ENCODE measurements at regions not wholly inside any gene's neighbourhood (a gene's known extent, or its start where the extent isn't known, plus 50 kb on each side); places are given as distances from the start of the nearest gene placed in this dataset.

GRCh38 chr2:106667478-106668070 lies 180.4 kb downstream of the CD8B2 start:
- Histone ChIP-seq H3K36me3 (no peaks in the 10 kb centered on the region), H3K4me1 (no peaks in the 10 kb centered on the region), H3K27ac (no peak overlapping the region), H3K27me3 (no peaks in the 10 kb centered on the region), H3K9me3 (no peaks in the 10 kb centered on the region), H3K4me3 (no peak overlapping the region)
- no peak for DNase-seq (ENCODE audit: low spot score)
- TF ChIP-seq CTCF (IDR thresholded peaks at IDR 0.05): no peak

- Histone ChIP-seq H3K27ac (no peak overlapping the region), H3K27me3 (no peaks in the 10 kb centered on the region), H3K4me3 (no peak overlapping the region), H3K4me1 (no peaks in the 10 kb centered on the region), H3K36me3 (no peaks in the 10 kb centered on the region), H3K9me3 (peaks cover 0 to 12% of the 10 kb centered on the region in 2 donors)
- no peak for TF ChIP-seq CTCF (IDR thresholded peaks at IDR 0.05)
- DNase-seq (ENCODE audit: low spot score): no peak
These were observed 198.2 kb downstream of the CD8B2 start for GRCh38 chr2:106685180-106685897.

- H3K36me3 ChIP-seq: no peaks in the 10 kb centered on the region
- no peaks in the 10 kb centered on the region for H3K27me3 ChIP-seq
- H3K9me3 ChIP-seq: peaks cover 0 to 12% of the 10 kb centered on the region in 2 donors
- H3K4me3 ChIP-seq: no peak overlapping the region
- H3K27ac ChIP-seq: no peak overlapping the region
- no peak for TF ChIP-seq CTCF (IDR thresholded peaks at IDR 0.05)
- DNase-seq (ENCODE audit: low spot score): no peak
- no peaks in the 10 kb centered on the region for H3K4me1 ChIP-seq
These were observed 199.2 kb downstream of the ST6GAL2 start for GRCh38 chr2:106686814-106687213.

GRCh38 chr2:106694964-106695470 lies 190.9 kb downstream of the ST6GAL2 start:
- no peak overlapping the region for H3K27ac ChIP-seq
- DNase-seq (ENCODE audit: low spot score): no peak
- no peaks in the 10 kb centered on the region for H3K36me3 ChIP-seq
- H3K27me3 ChIP-seq: no peaks in the 10 kb centered on the region
- no peaks in the 10 kb centered on the region for H3K9me3 ChIP-seq
- H3K4me1 ChIP-seq: no peaks in the 10 kb centered on the region
- no peak overlapping the region for H3K4me3 ChIP-seq
- no peak for TF ChIP-seq CTCF (IDR thresholded peaks at IDR 0.05)

- H3K36me3 ChIP-seq: no peaks in the 10 kb centered on the region
- H3K27ac ChIP-seq: no peak overlapping the region
- no peak overlapping the region for H3K4me3 ChIP-seq
- no peak for TF ChIP-seq CTCF (IDR thresholded peaks at IDR 0.05)
- no peak for DNase-seq (ENCODE audit: low spot score)
- H3K27me3 ChIP-seq: no peaks in the 10 kb centered on the region
- H3K9me3 ChIP-seq: no peaks in the 10 kb centered on the region
- H3K4me1 ChIP-seq: no peaks in the 10 kb centered on the region
These were observed 190.0 kb downstream of the ST6GAL2 start for GRCh38 chr2:106695919-106696318.
